LHCN-M2 (cell line): ENCODE measurements at regions not wholly inside any gene's neighbourhood (a gene's known extent, or its start where the extent isn't known, plus 50 kb on each side); places are given as distances from the start of the nearest gene placed in this dataset.

Experiments used
- DNase-seq: peaks from one replicate; pipeline ENCODE4 v3.0.0-alpha.2; 2012; ENCODE audit warnings: low read depth

- peak; percentile 70 for DNase-seq
Measured at GRCh38 chr4:181688432-181688831, 554.8 kb upstream of the TENM3 start.

GRCh38 chr4:181688872-181689271, 554.3 kb upstream of the TENM3 start:
- peak; percentile 23 for DNase-seq

DNA sequence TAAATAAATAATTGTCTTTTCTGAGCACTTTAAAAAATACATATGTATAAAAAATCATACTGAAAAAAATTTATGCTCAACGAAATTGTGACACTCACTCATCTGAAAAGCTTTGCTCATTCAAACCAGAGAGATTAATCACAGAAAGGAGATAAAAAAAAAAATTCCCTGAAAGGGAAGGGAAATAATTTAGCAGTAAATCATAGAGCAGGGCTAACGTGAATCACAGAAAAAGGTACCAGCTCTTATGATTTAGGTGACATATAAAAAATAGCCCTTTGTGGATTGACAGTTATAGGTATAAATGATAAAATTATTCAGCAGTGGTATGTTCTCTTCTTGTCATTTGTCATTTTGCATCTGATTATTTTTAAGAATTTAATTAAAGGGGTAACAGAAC, 552.7 kb upstream of the TENM3 start:
- DNase-seq: no peak

GRCh38 chr4:181692965-181693364, 550.2 kb upstream of the TENM3 start:
- DNase-seq: no peak

DNA sequence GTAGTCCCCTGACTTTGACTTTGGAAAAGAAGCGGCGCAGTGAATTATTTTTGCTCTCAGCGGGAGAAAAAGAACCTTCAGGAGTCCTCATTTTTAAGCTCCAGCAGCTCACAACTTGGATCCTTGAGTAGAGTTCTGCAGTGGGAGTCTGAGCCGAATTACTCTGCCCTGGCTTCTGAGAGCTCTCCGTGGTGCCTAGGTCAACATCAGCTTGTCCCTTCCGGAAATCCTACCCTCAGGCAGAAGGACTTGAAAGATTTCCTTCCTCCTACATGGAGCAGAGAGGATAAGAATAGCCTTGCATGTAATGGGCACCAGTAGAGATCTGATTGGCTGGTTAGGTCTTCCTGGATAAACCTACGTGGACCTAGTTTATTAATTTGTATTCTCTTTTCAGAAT, 549.7 kb upstream of the TENM3 start:
- DNase-seq: no peak

- no peak for DNase-seq
Measured at GRCh38 chr4:181698221-181698620, 545.0 kb upstream of the TENM3 start.

- DNase-seq: no peak
Measured at GRCh38 chr4:181701214-181701613, 542.0 kb upstream of the TENM3 start.

GRCh38 chr4:181701894-181702293, 541.3 kb upstream of the TENM3 start:
- no peak for DNase-seq

DNA sequence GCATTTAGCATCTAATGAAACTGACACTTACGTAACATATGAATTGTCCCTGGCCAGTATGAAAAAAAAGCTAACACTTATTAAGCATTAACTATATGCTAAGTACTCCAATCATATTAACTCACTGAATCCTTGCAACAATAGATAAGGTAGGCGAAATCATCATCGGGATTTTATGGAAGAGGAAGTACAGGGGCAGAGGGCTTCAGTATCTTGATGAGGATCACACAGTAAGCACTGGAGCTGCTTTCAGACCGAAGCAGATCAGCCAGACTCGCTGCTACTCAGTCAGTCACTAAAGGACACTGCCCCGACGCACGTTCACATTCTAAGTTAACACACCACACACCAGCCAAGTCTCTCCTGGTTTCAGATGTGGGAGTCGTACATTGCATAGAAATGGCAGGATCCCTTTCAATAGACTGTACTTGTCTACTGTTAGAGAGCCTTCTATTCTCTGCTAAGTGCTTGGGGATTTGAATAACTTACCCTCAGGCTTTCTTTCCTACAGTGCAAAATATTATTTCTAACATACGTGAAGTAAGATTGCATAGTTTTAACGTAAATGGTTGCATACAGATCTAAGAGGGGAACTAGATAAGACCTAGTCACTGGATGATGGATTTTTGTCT, 540.2 kb upstream of the TENM3 start:
- no peak for DNase-seq

DNA sequence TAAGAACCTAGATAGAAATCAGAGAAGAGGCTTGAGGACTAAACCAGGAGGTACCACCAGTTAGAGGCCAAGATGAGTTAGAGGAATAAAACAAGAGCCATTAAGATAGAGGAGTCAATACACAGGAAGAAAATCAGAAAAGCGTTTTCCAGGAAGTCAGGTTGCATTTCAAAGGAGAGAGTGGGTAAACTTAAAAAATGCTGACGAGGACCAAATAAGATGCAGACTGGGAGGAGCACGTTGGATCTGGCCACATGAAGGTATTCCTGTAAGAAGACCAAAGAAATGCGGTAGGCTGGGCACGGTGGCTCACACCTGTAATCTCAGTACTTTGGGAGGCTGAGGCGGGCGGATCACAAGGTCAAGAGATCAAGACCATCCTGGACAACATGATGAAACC, 533.1 kb upstream of the TENM3 start:
- no peak for DNase-seq

DNA sequence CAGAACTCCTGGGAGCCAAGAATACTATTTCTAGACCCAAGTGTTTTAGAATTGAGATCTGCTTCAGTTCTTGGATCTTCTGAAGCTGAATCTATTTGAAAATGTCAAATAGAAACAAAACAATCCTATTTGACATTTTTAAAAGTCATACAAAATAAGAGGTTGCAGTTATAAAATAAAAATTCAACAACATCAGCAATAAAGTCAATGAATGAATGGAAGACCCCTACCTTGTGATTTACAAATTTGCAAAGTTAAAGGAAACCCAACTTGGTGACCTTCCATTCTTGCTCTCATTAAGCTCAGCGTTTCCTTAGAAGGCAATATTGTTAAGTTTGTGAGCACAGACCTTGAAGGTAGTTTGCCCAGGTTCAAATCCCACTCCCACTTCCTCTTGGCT, 531.8 kb upstream of the TENM3 start:
- DNase-seq: no peak

DNA sequence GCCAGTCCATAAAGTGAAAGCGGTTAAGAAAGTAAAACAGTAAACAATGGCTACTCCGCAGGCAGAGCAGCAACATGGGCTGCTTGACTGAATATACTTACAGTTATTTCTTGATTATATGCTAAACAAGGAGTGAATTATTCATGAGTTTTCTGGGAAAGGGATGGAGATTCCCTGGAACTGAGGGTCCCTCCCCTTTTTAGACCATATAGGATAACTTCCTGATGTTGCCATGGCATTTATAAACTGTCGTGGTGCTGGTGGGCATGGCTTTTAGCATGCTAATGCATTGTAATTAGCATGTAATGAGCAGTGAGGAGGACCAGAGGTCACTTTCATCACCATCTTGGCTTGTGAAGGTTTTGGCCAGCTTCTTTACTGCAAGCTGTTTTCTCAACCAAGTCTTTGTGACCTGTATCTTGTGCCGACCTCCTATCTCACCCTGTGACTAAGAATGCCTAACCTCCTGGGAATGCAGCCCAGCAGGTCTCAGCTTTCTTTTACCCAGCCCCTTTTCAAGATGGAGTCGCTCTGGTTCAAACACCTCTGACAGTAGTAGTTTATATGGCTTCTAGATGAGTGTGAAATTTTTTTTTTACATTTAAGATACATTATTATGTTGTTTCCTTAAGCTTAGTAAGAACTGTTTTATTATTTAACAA, 514.8 kb upstream of the TENM3 start:
- no peak for DNase-seq

DNA sequence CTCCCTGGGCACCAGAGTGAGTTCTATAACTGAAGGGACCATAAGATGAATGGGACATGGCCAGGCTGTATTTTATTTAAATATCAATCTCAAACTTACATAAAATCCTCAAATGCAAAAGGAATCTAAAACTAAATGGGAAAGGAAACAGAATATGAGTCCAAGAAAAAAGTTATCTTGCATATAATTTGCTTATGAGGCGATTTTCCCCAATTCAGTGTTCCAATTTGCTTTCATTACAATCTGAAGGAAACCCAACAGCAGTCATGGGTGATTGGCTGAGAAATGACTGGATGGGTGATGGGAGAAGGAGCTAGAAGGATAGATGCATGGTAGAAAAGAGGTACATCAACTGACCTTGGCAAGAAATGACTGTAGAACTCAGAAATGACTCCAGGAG, 511.3 kb upstream of the TENM3 start:
- no peak for DNase-seq

GRCh38 chr4:181737744-181738143, 505.5 kb upstream of the TENM3 start:
- DNase-seq: no peak

DNA sequence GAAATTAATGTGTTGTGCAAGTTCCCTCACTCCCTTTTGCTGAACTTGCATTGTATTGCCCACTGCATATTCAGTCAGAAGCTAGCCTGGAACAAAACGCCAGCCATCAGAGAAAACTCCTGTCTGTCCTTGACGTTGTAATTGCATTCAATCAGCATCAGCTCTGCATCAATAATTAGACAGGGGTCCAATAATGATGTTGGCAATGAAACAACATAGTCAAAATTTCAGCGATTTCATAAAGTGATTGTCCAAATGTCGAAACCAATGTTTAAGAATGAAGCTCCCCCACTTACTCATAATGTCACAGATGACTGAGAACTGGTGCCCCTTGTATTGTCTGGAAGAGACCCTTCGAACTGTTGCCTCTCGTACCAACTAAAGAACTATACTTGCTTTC, 504.2 kb upstream of the TENM3 start:
- no peak for DNase-seq

- DNase-seq: no peak
Measured at GRCh38 chr4:181741513-181741912, 501.7 kb upstream of the TENM3 start.

DNA sequence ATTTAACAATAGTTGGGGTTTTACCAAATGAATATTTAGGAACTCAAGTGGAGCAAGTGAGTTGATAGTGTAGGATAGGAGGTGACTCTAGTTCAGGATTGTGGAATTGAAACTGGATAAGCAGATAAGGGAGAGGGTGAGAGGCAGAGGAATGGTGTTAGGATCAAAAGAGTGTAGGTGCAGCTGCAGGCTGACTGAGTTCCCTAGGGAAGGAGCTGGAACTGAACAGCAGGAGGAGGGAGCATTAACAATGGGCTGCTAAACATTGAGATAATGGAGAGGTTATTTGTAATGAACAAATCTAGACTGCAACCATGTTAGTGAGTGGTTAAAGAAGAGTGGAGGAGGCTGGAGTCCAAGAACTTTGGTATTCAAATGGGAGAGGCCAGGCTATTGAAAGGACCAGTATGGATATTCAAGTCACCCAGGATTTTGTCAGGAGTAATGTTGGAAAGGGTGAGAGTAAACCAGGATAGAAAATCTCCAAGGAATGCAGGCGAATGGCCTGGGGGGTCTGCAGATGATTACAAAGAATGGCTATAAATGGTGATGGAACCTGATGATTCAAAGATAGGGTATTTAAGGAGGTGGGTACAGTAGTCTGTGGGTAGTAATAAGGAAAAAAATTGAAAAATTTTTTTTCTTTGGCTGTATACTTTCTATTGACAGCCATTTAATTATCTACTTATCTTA, 497.1 kb upstream of the TENM3 start:
- no peak for DNase-seq

- DNase-seq: no peak
Measured at GRCh38 chr4:181748581-181748980, 494.6 kb upstream of the TENM3 start.

- DNase-seq: no peak
Measured at GRCh38 chr4:181752516-181752915, 490.7 kb upstream of the TENM3 start.

GRCh38 chr4:181753207-181753606, 490.0 kb upstream of the TENM3 start:
- DNase-seq: no peak

- no peak for DNase-seq
Measured at GRCh38 chr4:181755846-181756245, 487.4 kb upstream of the TENM3 start.

- no peak for DNase-seq
Measured at GRCh38 chr4:181756451-181757095, 486.6 kb upstream of the TENM3 start.

- DNase-seq: no peak
Measured at GRCh38 chr4:181757098-181757497, 486.1 kb upstream of the TENM3 start.
